BE2C (cell line): ENCODE measurements at regions not wholly inside any gene's neighbourhood (a gene's known extent, or its start where the extent isn't known, plus 50 kb on each side); places are given as distances from the start of the nearest gene placed in this dataset.
A peak's percentile ranks its signal among the peaks of the same experiment; 100 is the strongest.
"Not testable (repeated sequence)": the region's sequence is repeated elsewhere in the genome, so short reads cannot be mapped to it uniquely, and the experiment has no call there.

Experiments used
- DNase-seq: peaks from one replicate; pipeline ENCODE4 v3.0.0-alpha.2; 2020
- H3K27me3 ChIP-seq: fragments of 250-450 bp; sonication (Bioruptor Pico); 2 replicates; pipeline ENCODE4 v1.5.1; 2020; ENCODE audit warnings: mild to moderate bottlenecking
- H3K36me3 ChIP-seq: fragments of 250-450 bp; sonication (Bioruptor Pico); 2 replicates; pipeline ENCODE4 v1.5.1; 2020; ENCODE audit warnings: mild to moderate bottlenecking
- H3K4me1 ChIP-seq: fragments of 250-450 bp; sonication (Bioruptor Pico); 2 replicates; pipeline ENCODE4 v1.5.1; 2020
- H3K4me3 ChIP-seq: 2 replicates; pipeline ENCODE4 v1.5.1; 2011; ENCODE audit warnings: low read depth, low read length
- H3K9me3 ChIP-seq: fragments of 250-450 bp; sonication (Bioruptor Pico); 2 replicates; pipeline ENCODE4 v1.5.1; 2020
- CTCF ChIP-seq: IDR thresholded peaks from 2 replicates; pipeline ENCODE4 v1.5.1; 2012; ENCODE audit warnings: mild to moderate bottlenecking, low read depth, low read length

- Histone ChIP-seq H3K4me1 (peaks cover 6% of the 10 kb centered on the region; the same call in 1 of the 2 replicates), H3K27me3 (no peaks in the 10 kb centered on the region), H3K36me3 (no peaks in the 10 kb centered on the region), H3K9me3 (no peaks in the 10 kb centered on the region), H3K4me3 (no peak overlapping the region)
- DNase-seq = no peak
- no peak for TF ChIP-seq CTCF
Observed at GRCh38 chr1:54476530-54477109, 70.4 kb upstream of the SSBP3 start.

GRCh38 chr1:54475946-54476516 lies 69.8 kb upstream of the SSBP3 start:
- no peak overlapping the region for H3K4me3 ChIP-seq
- no peaks in the 10 kb centered on the region for H3K36me3 ChIP-seq
- H3K4me1 ChIP-seq = peaks cover 6% of the 10 kb centered on the region; the same call in 1 of the 2 replicates
- peak; percentile 37 for DNase-seq
- no peaks in the 10 kb centered on the region for H3K27me3 ChIP-seq
- no peaks in the 10 kb centered on the region for H3K9me3 ChIP-seq
- TF ChIP-seq CTCF = no peak

GRCh38 chr1:54475357-54475881 lies 69.2 kb upstream of the SSBP3 start:
- no peak for DNase-seq
- Histone ChIP-seq H3K27me3 (no peaks in the 10 kb centered on the region), H3K4me3 (no peak overlapping the region; the same call in 1 of the 2 replicates), H3K9me3 (no peaks in the 10 kb centered on the region), H3K4me1 (peaks cover 6% of the 10 kb centered on the region; the same call in 1 of the 2 replicates), H3K36me3 (no peaks in the 10 kb centered on the region)
- no peak for TF ChIP-seq CTCF

GRCh38 chr1:54474310-54475251 lies 68.4 kb upstream of the SSBP3 start:
- no peaks in the 10 kb centered on the region for H3K9me3 ChIP-seq
- H3K27me3 ChIP-seq = no peaks in the 10 kb centered on the region
- peaks cover 6% of the 10 kb centered on the region; the same call in 1 of the 2 replicates for H3K4me1 ChIP-seq
- no peak for TF ChIP-seq CTCF
- peak; percentile 34 for DNase-seq
- H3K4me3 ChIP-seq = peak overlapping the region; percentile 16; the same call in 1 of the 2 replicates
- H3K36me3 ChIP-seq = no peaks in the 10 kb centered on the region

- peaks cover 6% of the 10 kb centered on the region; the same call in 1 of the 2 replicates for H3K4me1 ChIP-seq
- H3K27me3 ChIP-seq = no peaks in the 10 kb centered on the region
- H3K36me3 ChIP-seq = no peaks in the 10 kb centered on the region
- no peak for TF ChIP-seq CTCF
- DNase-seq = no peak
- H3K4me3 ChIP-seq = no peak overlapping the region
- no peaks in the 10 kb centered on the region for H3K9me3 ChIP-seq
Observed at GRCh38 chr1:54471588-54471987, 65.4 kb upstream of the SSBP3 start.

- not testable (repeated sequence) for H3K4me1 ChIP-seq, H3K4me3 ChIP-seq, H3K27me3 ChIP-seq, H3K9me3 ChIP-seq, H3K36me3 ChIP-seq, DNase-seq
Observed at GRCh38 chr1:54469444-54469843, 63.2 kb upstream of the SSBP3 start.
